HG03354 (cell line): ENCODE measurements at regions not wholly inside any gene's neighbourhood (a gene's known extent, or its start where the extent isn't known, plus 50 kb on each side); places are given as distances from the start of the nearest gene placed in this dataset.
A peak's percentile ranks its signal among the peaks of the same experiment; 100 is the strongest.

Experiments
- ATAC-seq: cut with Tn5 transposase; IDR thresholded peaks from one replicate; pipeline ENCODE4 v1.9.1; 2021; ENCODE audit warnings: mild to moderate bottlenecking; ENCODE audit not compliant: unreplicated experiment, poor library complexity, severe bottlenecking

GRCh38 chr3:124168271-124168670 lies 176.3 kb upstream of the ROPN1 start:
- ATAC-seq = no peak

GRCh38 chr3:124172283-124172682 lies 180.4 kb upstream of the ROPN1 start:
- no peak for ATAC-seq

- ATAC-seq = no peak
Observed at GRCh38 chr3:124172816-124173215, 180.9 kb upstream of the ROPN1 start.

DNA sequence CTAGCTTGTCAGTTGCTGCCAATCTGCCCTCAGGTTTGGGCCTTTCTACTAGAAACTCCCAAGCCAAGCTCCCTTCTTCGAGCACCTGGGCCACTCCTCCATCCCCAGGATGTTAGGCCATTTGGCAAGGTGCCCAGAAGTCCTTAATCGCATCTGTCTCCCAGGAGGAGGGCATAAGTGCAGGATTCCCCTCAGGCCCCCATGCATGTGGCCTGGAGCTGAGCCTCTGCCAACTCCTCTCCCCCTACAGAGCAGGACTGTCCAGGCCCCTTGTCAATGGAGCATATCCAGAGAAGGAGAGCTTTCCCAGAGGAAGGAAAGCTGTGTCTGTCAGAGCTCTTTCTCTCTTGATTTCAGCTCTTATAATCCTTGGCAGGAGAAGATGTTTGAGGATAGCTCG lies 182.6 kb upstream of the ROPN1 start:
- ATAC-seq = no peak

DNA sequence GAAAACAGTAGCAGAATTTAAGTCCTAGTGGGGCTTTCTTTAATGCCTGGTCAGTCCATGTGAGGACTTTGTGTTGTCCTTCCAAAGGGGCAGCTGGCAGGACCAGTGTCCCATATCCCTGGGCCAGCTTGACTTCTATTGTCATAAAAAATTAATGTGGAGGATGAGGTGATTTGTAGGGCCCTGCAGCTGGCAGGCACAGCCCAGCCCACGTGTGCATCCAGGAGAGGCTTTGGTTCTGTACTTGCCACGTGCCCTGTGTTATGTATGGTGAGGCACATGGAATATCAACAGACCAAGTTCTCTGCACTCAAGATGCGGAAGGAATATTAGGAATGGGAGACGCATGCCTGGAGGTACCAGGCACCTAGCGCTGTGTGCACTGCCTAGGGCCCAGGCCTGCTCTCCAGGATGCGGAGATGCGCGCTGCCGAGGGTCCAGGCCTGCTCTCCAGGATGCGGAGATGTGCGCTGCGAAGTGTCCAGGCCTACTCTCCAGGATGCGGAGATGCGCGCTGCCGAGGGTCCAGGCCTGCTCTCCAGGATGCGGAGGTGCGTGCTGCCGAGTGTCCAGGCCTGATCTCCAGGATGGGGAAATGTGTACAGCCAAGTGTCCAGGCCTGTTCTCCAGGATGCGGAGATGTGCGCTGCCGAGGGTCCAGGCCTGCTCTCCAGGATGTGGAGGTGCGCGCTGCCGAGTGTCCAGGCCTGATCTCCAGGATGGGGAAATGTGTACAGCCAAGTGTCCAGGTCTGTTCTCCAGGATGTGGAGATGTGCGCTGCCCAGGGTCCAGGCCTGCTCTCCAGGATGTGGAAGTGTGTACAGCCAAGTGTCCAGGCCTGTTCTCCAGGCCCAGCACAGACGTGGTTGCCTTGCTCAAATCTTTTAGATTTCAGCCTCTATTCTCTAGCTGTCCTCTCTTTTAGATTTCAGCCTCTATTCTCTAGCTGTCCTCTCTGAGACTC lies 183.3 kb upstream of the ROPN1 start:
- no peak for ATAC-seq

DNA sequence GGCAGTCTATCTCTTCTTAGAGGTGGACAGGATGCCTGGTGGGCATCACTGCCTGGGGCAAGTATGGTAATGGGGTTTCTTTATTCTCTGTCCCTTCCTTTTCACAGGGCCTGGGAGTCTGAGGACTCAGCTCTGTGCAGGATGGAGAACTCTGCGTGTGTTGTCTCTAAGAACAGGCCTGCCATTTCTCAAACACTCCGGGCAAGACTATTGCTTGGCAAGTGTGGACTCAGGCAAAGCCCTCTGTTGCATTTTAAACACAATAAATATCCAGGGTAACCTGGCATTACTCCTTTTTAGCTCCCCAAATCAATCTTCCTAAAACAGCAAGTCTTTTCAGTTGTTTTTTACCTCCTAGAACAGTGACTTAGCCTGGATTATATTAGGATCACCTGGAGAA lies 185.1 kb upstream of the ROPN1 start:
- no peak for ATAC-seq

GRCh38 chr3:124178531-124178930 lies 186.6 kb upstream of the ROPN1 start:
- no peak for ATAC-seq

DNA sequence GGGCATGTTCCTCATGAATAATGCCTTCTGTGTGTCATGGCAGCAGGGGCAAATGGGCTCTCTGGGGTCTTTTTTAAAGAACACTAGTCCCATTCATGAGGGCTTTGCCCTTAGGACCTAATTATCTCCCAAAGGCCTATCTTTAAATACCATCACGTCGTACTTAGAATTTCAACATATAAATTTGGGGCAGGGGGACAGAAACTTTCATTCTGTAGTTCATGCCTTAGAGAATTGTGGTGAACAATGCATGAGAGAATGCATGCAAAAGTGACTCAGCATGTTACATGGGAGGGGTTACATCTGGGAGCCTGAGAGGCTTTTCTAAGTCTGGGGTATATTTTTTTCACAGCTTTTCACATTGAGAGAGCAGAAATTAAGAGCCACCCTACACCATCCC lies 208.5 kb upstream of the ROPN1 start:
- no peak for ATAC-seq

DNA sequence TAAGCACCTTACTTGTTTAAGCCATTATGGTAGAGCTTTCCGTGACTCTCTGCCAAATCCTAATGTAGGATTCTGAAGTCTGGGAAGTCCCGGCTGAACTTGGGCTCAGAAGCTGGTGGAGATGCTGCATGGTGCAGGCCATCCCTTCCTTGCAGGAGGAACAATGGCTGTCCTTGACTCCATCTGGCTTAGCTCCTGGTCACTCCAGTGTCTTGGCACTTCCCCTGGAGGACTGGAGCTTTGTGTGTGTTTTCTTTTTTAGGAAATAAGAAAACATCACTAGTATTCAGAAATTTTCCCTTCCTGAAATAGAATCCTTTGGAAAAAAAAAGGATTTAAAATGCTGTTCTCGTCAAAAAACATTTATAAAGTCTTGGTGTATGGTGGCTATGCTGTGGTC lies 209.3 kb upstream of the ROPN1 start:
- no peak for ATAC-seq

DNA sequence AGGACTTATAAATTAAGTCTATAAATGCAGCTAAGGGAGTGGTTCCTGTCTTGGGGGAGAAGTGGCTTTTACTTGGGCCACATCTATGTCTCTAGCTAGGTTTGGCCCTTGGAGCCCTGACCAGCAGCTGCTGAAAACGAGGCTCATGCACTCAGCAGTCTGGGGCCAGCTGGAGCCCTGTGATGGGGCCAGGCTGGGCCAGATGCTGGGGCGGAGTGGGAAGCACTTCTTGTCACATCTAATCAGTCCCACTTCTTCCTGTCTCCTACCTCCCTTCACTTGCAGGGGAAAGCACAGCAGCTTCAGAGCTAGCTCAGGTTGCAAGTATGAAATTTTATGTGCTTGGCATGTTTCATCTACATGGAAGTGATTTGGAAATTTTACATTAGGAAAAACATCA lies 209.9 kb upstream of the ROPN1 start:
- ATAC-seq = no peak

- no peak for ATAC-seq
Observed at GRCh38 chr3:124202754-124203153, 210.8 kb upstream of the ROPN1 start.

DNA sequence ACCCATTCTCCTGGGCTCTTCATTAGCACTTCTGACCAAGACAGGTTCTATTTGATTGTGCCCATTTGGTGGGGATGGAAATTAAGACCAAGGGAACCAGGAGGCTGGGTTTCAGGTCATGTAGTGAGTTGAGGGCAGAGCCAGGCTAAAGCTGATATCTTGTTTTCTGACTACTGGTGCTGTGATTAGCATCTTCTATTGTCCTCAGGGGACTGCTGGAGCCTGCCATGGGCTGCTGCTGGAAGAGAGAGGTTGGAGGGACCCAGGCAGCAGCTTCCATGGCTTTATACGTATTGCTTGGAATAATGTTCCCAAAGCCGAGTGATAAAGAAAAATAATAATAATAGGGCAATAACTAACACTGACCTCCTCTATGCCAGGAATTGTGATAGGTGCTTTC lies 211.4 kb upstream of the ROPN1 start:
- no peak for ATAC-seq

- no peak for ATAC-seq
Observed at GRCh38 chr3:124206225-124207055, 214.5 kb upstream of the ROPN1 start.

GRCh38 chr3:124207077-124207476 lies 215.2 kb upstream of the ROPN1 start:
- ATAC-seq = no peak

GRCh38 chr3:124207873-124208485 lies 216.1 kb upstream of the ROPN1 start:
- peak; percentile 84 for ATAC-seq

DNA sequence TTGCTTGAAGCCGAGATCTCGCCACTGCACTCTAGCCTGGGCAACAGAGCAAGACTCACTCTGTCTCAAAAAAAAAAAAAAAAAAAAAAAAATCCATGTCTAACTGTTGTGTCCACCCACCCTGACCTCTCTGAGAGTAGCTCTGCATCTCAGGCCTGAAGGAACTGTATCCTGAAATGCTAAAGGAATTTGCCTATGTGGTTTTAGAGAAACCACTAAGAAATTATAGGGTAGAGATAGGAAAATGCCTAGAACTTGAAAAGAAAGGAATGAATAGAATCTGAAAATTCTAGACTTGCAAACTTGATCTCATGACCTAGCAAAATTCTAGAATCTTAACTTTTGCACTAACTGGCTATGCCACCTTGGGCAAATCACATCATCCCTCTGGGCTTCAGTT lies 217.5 kb upstream of the ROPN1 start:
- ATAC-seq = no peak

GRCh38 chr3:124210899-124211298 lies 219.0 kb upstream of the ROPN1 start:
- ATAC-seq = no peak

- ATAC-seq = no peak
Observed at GRCh38 chr3:124213641-124214040, 221.7 kb upstream of the ROPN1 start.

DNA sequence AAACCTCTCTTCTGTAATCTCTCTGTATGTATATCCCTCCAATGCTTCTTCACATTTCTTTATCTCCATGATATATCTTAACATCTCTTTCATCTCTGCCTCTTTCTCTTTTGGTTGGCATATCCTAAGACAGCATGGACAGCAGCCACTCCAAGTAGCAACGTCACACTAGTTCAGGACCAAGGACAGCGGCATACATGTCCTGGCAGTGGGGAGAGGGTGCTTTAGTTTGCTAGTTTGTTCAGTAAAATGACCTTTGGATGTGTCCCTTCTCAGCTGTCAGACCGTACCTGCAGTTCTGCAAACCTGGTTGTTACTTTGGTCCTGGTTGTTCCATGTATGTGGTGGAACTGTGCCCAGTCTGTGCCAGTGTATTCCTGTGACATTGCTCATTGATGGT lies 225.6 kb upstream of the ROPN1 start:
- ATAC-seq = no peak

GRCh38 chr3:124221422-124221821 lies 229.5 kb upstream of the ROPN1 start:
- no peak for ATAC-seq
